ENCODE measurements at regions not wholly inside any gene's neighbourhood (a gene's known extent, or its start where the extent isn't known, plus 50 kb on each side); places are given as distances from the start of the nearest gene placed in this dataset.

- DNase-seq (ENCODE audit: low read depth in 1 of 2, low spot score in 1 of 2) = no peak
- Histone ChIP-seq H3K4me1 (no peaks in the 10 kb centered on the region), H3K27ac (no peak overlapping the region), H3K9me3 (no peaks in the 10 kb centered on the region), H3K4me3 (no peak overlapping the region), H3K4me2 (no peak overlapping the region)
- ChIA-PET CTCF (no interaction called here), POLR2A (no interaction called here)
- no peak for FAIRE-seq
- no peak for ATAC-seq
- 0% methylated on average over 1 of the region's 1 CpG for WGBS (ENCODE audit: missing lambda C conversion rate)
- TF ChIP-seq ATOH8 (CRISPR knock-in tag; IDR thresholded peaks at IDR 0.05; ENCODE audit: low read depth) (no peak), ESRRA (IDR thresholded peaks at IDR 0.05; ENCODE audit: borderline replicate concordance, low read length) (no peak), ZNF302 (CRISPR knock-in tag; IDR thresholded peaks at IDR 0.05) (no peak), CTCF (IDR thresholded peaks at IDR 0.05) (no peak)
Observed at GRCh38 chr11:81707881-81708280, 1025.8 kb downstream of the FAM181B start.

- Histone ChIP-seq H3K9me3 (no peaks in the 10 kb centered on the region), H3K4me1 (no peaks in the 10 kb centered on the region), H3K27ac (no peak overlapping the region), H3K4me3 (no peak overlapping the region), H3K4me2 (no peak overlapping the region)
- POLR2A ChIA-PET = no interaction called here
- FAIRE-seq (no peak), ATAC-seq (no peak), DNase-seq (ENCODE audit: low read depth in 1 of 2, low spot score in 1 of 2) (no peak)
- WGBS (ENCODE audit: missing lambda C conversion rate) = 2% methylated on average over 3 of the region's 3 CpGs
- CTCF ChIA-PET = no interaction called here
- TF ChIP-seq HOXB5 (CRISPR knock-in tag; IDR thresholded peaks at IDR 0.05) = no peak
- peak; percentile 45 for TF ChIP-seq MAFK (IDR thresholded peaks at IDR 0.05; ENCODE audit: partially characterized antibody)
- TF ChIP-seq MAX (IDR thresholded peaks at IDR 0.05) = no peak
Observed at GRCh38 chr11:81705283-81705682, 1028.4 kb downstream of the FAM181B start.

- no peak overlapping the region for H3K4me3 ChIP-seq
- CTCF ChIA-PET = no interaction called here
- 3% methylated on average over 1 of the region's 1 CpG for WGBS (ENCODE audit: missing lambda C conversion rate)
- H3K4me2 ChIP-seq = no peak overlapping the region
- H3K9me3 ChIP-seq = peaks cover 4% of the 10 kb centered on the region; the same call in 1 of the 3 replicates
- no peaks in the 10 kb centered on the region for H3K4me1 ChIP-seq
- H3K27ac ChIP-seq = no peak overlapping the region
- TF ChIP-seq NR3C1 (IDR thresholded peaks at IDR 0.05) = no peak
- no peak for TF ChIP-seq ZNF302 (CRISPR knock-in tag; IDR thresholded peaks at IDR 0.05)
- TF ChIP-seq FOSB (CRISPR knock-in tag; IDR thresholded peaks at IDR 0.05) = no peak
- no peak for TF ChIP-seq CBX8 (IDR thresholded peaks at IDR 0.05)
- no peak for TF ChIP-seq FOSL2 (IDR thresholded peaks at IDR 0.05)
- no peak for TF ChIP-seq FOSL2 (CRISPR knock-in tag; IDR thresholded peaks at IDR 0.05)
- TF ChIP-seq ESRRA (IDR thresholded peaks at IDR 0.05; ENCODE audit: borderline replicate concordance, low read length) = no peak
- DNase-seq (ENCODE audit: low read depth in 1 of 2, low spot score in 1 of 2) = no peak
- no peak for ATAC-seq
- no peak for FAIRE-seq
- POLR2A ChIA-PET = no interaction called here
Observed at GRCh38 chr11:81700076-81700475, 1033.6 kb downstream of the FAM181B start.

GRCh38 chr11:81687057-81687456, 1046.6 kb downstream of the FAM181B start:
- H3K4me3 ChIP-seq = no peak overlapping the region
- WGBS (ENCODE audit: missing lambda C conversion rate) = 53% methylated on average over 2 of the region's 2 CpGs
- no peak overlapping the region for H3K4me2 ChIP-seq
- H3K27ac ChIP-seq = no peak overlapping the region
- H3K9me3 ChIP-seq = peaks cover 2% of the 10 kb centered on the region; the same call in 1 of the 3 replicates
- TF ChIP-seq MAFK (IDR thresholded peaks at IDR 0.05; ENCODE audit: partially characterized antibody) (peak; percentile 83), PBX3 (IDR thresholded peaks at IDR 0.05) (no peak), CTCF (IDR thresholded peaks at IDR 0.05) (no peak), NFE2L2 (conservative IDR thresholded peaks at IDR 0.05; ENCODE audit: low read length) (peak; percentile 89)
- POLR2A ChIA-PET = no interaction called here
- CTCF ChIA-PET = no interaction called here
- peak in 1 of 2 experiments; percentile 0 for DNase-seq (ENCODE audit: low read depth in 1 of 2, low spot score in 1 of 2)
- no peak for FAIRE-seq
- no peaks in the 10 kb centered on the region for H3K4me1 ChIP-seq
- no peak for ATAC-seq
